22Rv1 (cell line): ENCODE measurements at regions not wholly inside any gene's neighbourhood (a gene's known extent, or its start where the extent isn't known, plus 50 kb on each side); places are given as distances from the start of the nearest gene placed in this dataset.

ENCODE experiments used
- H3K27ac ChIP-seq: fragments of 450-650 bp; 2 replicates; pipeline ENCODE4 v1.5.1; 2017
- CTCF ChIP-seq: fragments of 450-650 bp; IDR thresholded peaks from 2 replicates; pipeline ENCODE4 v1.5.1; 2017; ENCODE audit warnings: mild to moderate bottlenecking
- ZFX ChIP-seq: fragments of 450-650 bp; IDR thresholded peaks from 2 replicates; pipeline ENCODE4 v1.6.1; 2017; ENCODE audit warnings: antibody characterized with exemption, borderline replicate concordance

GRCh38 chr9:31492229-31492628, 892.2 kb upstream of the ACO1 start:
- H3K27ac ChIP-seq: no peak overlapping the region
- TF ChIP-seq ZFX (no peak), CTCF (no peak)

GRCh38 chr9:31500422-31500821, 884.0 kb upstream of the ACO1 start:
- no peak overlapping the region for H3K27ac ChIP-seq
- TF ChIP-seq ZFX (no peak), CTCF (no peak)

GRCh38 chr9:31519011-31519410, 865.4 kb upstream of the ACO1 start:
- H3K27ac ChIP-seq: no peak overlapping the region
- no peak for TF ChIP-seq ZFX
- TF ChIP-seq CTCF: no peak

GRCh38 chr9:31519424-31519823, 865.0 kb upstream of the ACO1 start:
- no peak for TF ChIP-seq ZFX
- no peak for TF ChIP-seq CTCF
- H3K27ac ChIP-seq: no peak overlapping the region

GRCh38 chr9:31519826-31520225, 864.6 kb upstream of the ACO1 start:
- TF ChIP-seq CTCF (no peak), ZFX (no peak)
- H3K27ac ChIP-seq: no peak overlapping the region

- H3K27ac ChIP-seq: no peak overlapping the region
- no peak for TF ChIP-seq CTCF
- no peak for TF ChIP-seq ZFX
These were observed 864.0 kb upstream of the ACO1 start for GRCh38 chr9:31520301-31521085.

GRCh38 chr9:31535651-31536050, 848.8 kb upstream of the ACO1 start:
- no peak overlapping the region for H3K27ac ChIP-seq
- TF ChIP-seq CTCF (no peak), ZFX (no peak)
